ENCODE measurements at regions not wholly inside any gene's neighbourhood (a gene's known extent, or its start where the extent isn't known, plus 50 kb on each side); places are given as distances from the start of the nearest gene placed in this dataset.

- no peaks in the 10 kb centered on the region for H3K9me2 ChIP-seq
- H3K79me2 ChIP-seq (ENCODE audit: insufficient read depth): no peaks in the 10 kb centered on the region
- 41% methylated on average over 3 of the region's 3 CpGs for WGBS (ENCODE audit: low lambda C conversion rate)
- H3K27ac ChIP-seq (ENCODE audit: low read depth in 2 of 2, low read length in 1 of 2): no peak overlapping the region
- no peaks in the 10 kb centered on the region for H4K20me1 ChIP-seq (ENCODE audit: insufficient read depth)
- H3K4me3 ChIP-seq (ENCODE audit: low read depth in 2 of 2, low read length in 1 of 2): no peak overlapping the region
- no peak for DNase-seq
- H3K27me3 ChIP-seq (ENCODE audit: insufficient read depth): no peaks in the 10 kb centered on the region
- TF ChIP-seq NRF1 (IDR thresholded peaks at IDR 0.05; ENCODE audit: low read depth, low read length): no peak
- no peak for TF ChIP-seq POLR2AphosphoS5 (IDR thresholded peaks at IDR 0.05; ENCODE audit: low read depth, low read length)
- TF ChIP-seq TAF1 (IDR thresholded peaks at IDR 0.05; ENCODE audit: borderline replicate concordance, low read depth, low read length): no peak
- no peak for TF ChIP-seq ZBTB33 (IDR thresholded peaks at IDR 0.05; ENCODE audit: borderline replicate concordance, low read depth)
- TF ChIP-seq CHD2 (IDR thresholded peaks at IDR 0.05; ENCODE audit: low read length, partially characterized antibody): no peak
- no peak for TF ChIP-seq TEAD4 (IDR thresholded peaks at IDR 0.05; ENCODE audit: borderline replicate concordance, insufficient read depth)
- TF ChIP-seq REST (IDR thresholded peaks at IDR 0.05; ENCODE audit: low read depth, low read length): no peak
- no peak for TF ChIP-seq RFX5 (IDR thresholded peaks at IDR 0.05; ENCODE audit: low read length)
- TF ChIP-seq RXRA (IDR thresholded peaks at IDR 0.05; ENCODE audit: borderline replicate concordance, low read depth): no peak
- no peak for TF ChIP-seq SIN3A (IDR thresholded peaks at IDR 0.05; ENCODE audit: borderline replicate concordance, low read depth, low read length)
- TF ChIP-seq IRF3 (IDR thresholded peaks at IDR 0.05; ENCODE audit: low read depth, low read length): no peak
- no peak for TF ChIP-seq YY1 (IDR thresholded peaks at IDR 0.05; ENCODE audit: low read depth)
- no peaks in the 10 kb centered on the region for H3F3A ChIP-seq (replicated peaks; ENCODE audit: insufficient read depth)
- ChIA-PET POLR2A (no interaction called here), CTCF (interaction anchor here (2.4 kb wide), 1 partner anchor 383 kb away, joined by 8 read pairs; no protein-coding TSS in a partner anchor)
- H2AFZ ChIP-seq (ENCODE audit: low read depth): no peak overlapping the region
- H3K36me3 ChIP-seq (replicated peaks in 1 of 2; ENCODE audit: control insufficient read depth in 1 of 2, insufficient read depth in 2 of 2, low read length in 1 of 2): no peaks in the 10 kb centered on the region
- H3K4me1 ChIP-seq (ENCODE audit: control insufficient read depth in 1 of 2, insufficient read depth in 2 of 2, low read depth in 1 of 2, low read length in 1 of 2): peaks cover 0 to 29% of the 10 kb centered on the region in 2 experiments; a peak in 2 of 4 replicates
- H3K9ac ChIP-seq: no peak overlapping the region
- H3K4me2 ChIP-seq: no peak overlapping the region
- peaks cover 2% of the 10 kb centered on the region; the same call in 1 of the 2 replicates for H3K9me3 ChIP-seq
Observed at GRCh38 chr10:78429984-78430383, 396.3 kb downstream of the RPS24 start.
